Keratinocyte (primary cell): ENCODE measurements at regions not wholly inside any gene's neighbourhood (a gene's known extent, or its start where the extent isn't known, plus 50 kb on each side); places are given as distances from the start of the nearest gene placed in this dataset.
A peak's percentile ranks its signal among the peaks of the same experiment; 100 is the strongest.

Experiments used
- DNase-seq: peaks from one replicate; pipeline ENCODE4 v3.0.0-alpha.2; 2011; ENCODE audit warnings: low read depth, missing footprints, low spot score
- FAIRE-seq: peaks from 2 replicates; lab custom pipeline; 2011; peaks lifted over from hg19 to GRCh38; lab: Jason Lieb, UNC
- H2AFZ ChIP-seq: 2 replicates; pipeline ENCODE4 v1.6.0; 2012; ENCODE audit warnings: low read length, control low read depth, inconsistent platforms; ENCODE audit not compliant: control insufficient read depth
- H3K27ac ChIP-seq: 2 replicates; pipeline ENCODE4 v1.5.1; 2011; ENCODE audit warnings: low read length; ENCODE audit not compliant: control insufficient read depth, insufficient read depth
- H3K27me3 ChIP-seq: 3 replicates; pipeline ENCODE4 v1.6.0; 2011; ENCODE audit warnings: low read length; ENCODE audit not compliant: control insufficient read depth, insufficient read depth; ENCODE audit errors: extremely low read depth
- H3K36me3 ChIP-seq, 2 experiments: 2 replicates in 1 of 2; 3 replicates in 1 of 2; pipeline ENCODE4 v1.5.1; 2011; ENCODE audit warnings: low read length in 2 of 2, mild to moderate bottlenecking in 1 of 2; ENCODE audit not compliant: control insufficient read depth in 2 of 2, insufficient read depth in 2 of 2; ENCODE audit errors: extremely low read depth in 1 of 2
- H3K4me1 ChIP-seq: 3 replicates; pipeline ENCODE4 v1.5.1; 2011; ENCODE audit warnings: low read length; ENCODE audit not compliant: control insufficient read depth, insufficient read depth; ENCODE audit errors: extremely low read depth
- H3K4me2 ChIP-seq: 3 replicates; pipeline ENCODE4 v1.6.0; 2011; ENCODE audit warnings: low read depth, low read length; ENCODE audit not compliant: control insufficient read depth, insufficient read depth; ENCODE audit errors: extremely low read depth
- H3K4me3 ChIP-seq, 3 experiments: fragments of 200-600 bp in 1 of 3; sonication (generic) in 1 of 3; 2 replicates in 2 of 3; 3 replicates in 1 of 3; pipeline ENCODE4 v1.5.1; 2011 to 2016; ENCODE audit warnings: low read length in 3 of 3, mild to moderate bottlenecking in 3 of 3, control low read depth in 2 of 3, inconsistent platforms in 1 of 3, low read depth in 1 of 3, mixed read lengths in 1 of 3, mixed run types in 1 of 3, moderate library complexity in 1 of 3; ENCODE audit not compliant: control insufficient read depth in 2 of 3, insufficient read depth in 2 of 3; ENCODE audit errors: extremely low read depth in 1 of 3
- H3K79me2 ChIP-seq: 2 replicates; pipeline ENCODE4 v1.6.0; 2012; ENCODE audit warnings: low read length; ENCODE audit not compliant: control insufficient read depth, insufficient read depth
- H3K9ac ChIP-seq: 3 replicates; pipeline ENCODE4 v1.6.0; 2011; ENCODE audit warnings: low read length; ENCODE audit not compliant: control insufficient read depth, insufficient read depth; ENCODE audit errors: extremely low read depth
- H3K9me1 ChIP-seq: 3 replicates; pipeline ENCODE4 v1.6.0; 2011; ENCODE audit warnings: low read length; ENCODE audit not compliant: control insufficient read depth, insufficient read depth; ENCODE audit errors: extremely low read depth
- H3K9me3 ChIP-seq: 2 replicates; pipeline ENCODE4 v1.5.1; 2012; ENCODE audit warnings: low read depth, low read length; ENCODE audit not compliant: control insufficient read depth
- H4K20me1 ChIP-seq: 3 replicates; pipeline ENCODE4 v1.6.0; 2011; ENCODE audit warnings: low read length; ENCODE audit not compliant: control insufficient read depth, insufficient read depth; ENCODE audit errors: extremely low read depth
- CTCF ChIP-seq, 3 experiments: IDR thresholded peaks in 1 of 3; conservative IDR thresholded peaks in 1 of 3; optimal IDR thresholded peaks in 1 of 3; 2 replicates in 2 of 3; 3 replicates in 1 of 3; pipeline versions ENCODE3 to v1.5.1; 2011; ENCODE audit warnings: low read length in 3 of 3, mild to moderate bottlenecking in 3 of 3, moderate library complexity in 2 of 3, control low read depth in 1 of 3, inconsistent platforms in 1 of 3; ENCODE audit not compliant: insufficient read depth in 2 of 3; ENCODE audit errors: extremely low read depth in 1 of 3
- EZH2 ChIP-seq: IDR thresholded peaks from one replicate; pipeline ENCODE4 v1.6.1; 2012; ENCODE audit warnings: inconsistent platforms, mild to moderate bottlenecking, low read length, moderate library complexity
- dilution Hi-C: fragments of 300-500 bp; cut with MboI; formaldehyde crosslinking; loops from one replicate; pipeline ENCODE4 v1.7.0; 2020; ENCODE audit warnings: low sequenced_read_pairs; ENCODE audit not compliant: extremely low pct_ligation_motif_present

GRCh38 chr13:73245246-73245645 lies 186.4 kb downstream of the KLF5 start:
- Histone ChIP-seq H3K9me1 (no peaks in the 10 kb centered on the region), H2AFZ (no peak overlapping the region), H3K36me3 (no peaks in the 10 kb centered on the region), H3K27me3 (no peaks in the 10 kb centered on the region), H3K27ac (no peak overlapping the region), H3K4me1 (peaks cover 20% of the 10 kb centered on the region), H3K79me2 (no peaks in the 10 kb centered on the region), H3K4me3 (no peak overlapping the region), H3K9ac (no peak overlapping the region), H3K9me3 (no peaks in the 10 kb centered on the region), H3K4me2 (peak overlapping the region; percentile 7), H4K20me1 (no peaks in the 10 kb centered on the region)
- dilution Hi-C loops, result no loop called here
- FAIRE-seq (no peak), DNase-seq (no peak)
- no peak for TF ChIP-seq EZH2
- TF ChIP-seq CTCF (optimal IDR thresholded peaks at IDR 0.05 in 1 of 3, IDR thresholded peaks at IDR 0.05 in 1 of 3, conservative IDR thresholded peaks at IDR 0.05 in 1 of 3; ENCODE audit: extremely low read depth in 1 of 3, insufficient read depth in 2 of 3, low read length in 3 of 3), result no peak

- Histone ChIP-seq H3K36me3 (no peaks in the 10 kb centered on the region), H3K79me2 (no peaks in the 10 kb centered on the region), H4K20me1 (no peaks in the 10 kb centered on the region), H3K27ac (no peak overlapping the region), H3K9me3 (no peaks in the 10 kb centered on the region), H3K4me1 (peaks cover 22% of the 10 kb centered on the region), H3K4me2 (no peak overlapping the region), H3K9ac (no peak overlapping the region), H2AFZ (no peak overlapping the region), H3K9me1 (no peaks in the 10 kb centered on the region), H3K27me3 (no peaks in the 10 kb centered on the region), H3K4me3 (no peak overlapping the region)
- peak; percentile 36 for FAIRE-seq
- DNase-seq, result no peak
- TF ChIP-seq CTCF (optimal IDR thresholded peaks at IDR 0.05 in 1 of 3, IDR thresholded peaks at IDR 0.05 in 1 of 3, conservative IDR thresholded peaks at IDR 0.05 in 1 of 3; ENCODE audit: extremely low read depth in 1 of 3, insufficient read depth in 2 of 3, low read length in 3 of 3) (no peak), EZH2 (no peak)
- dilution Hi-C loops, result no loop called here
Measured at GRCh38 chr13:73244467-73244866, 185.7 kb downstream of the KLF5 start.
